ENCODE measurements at regions not wholly inside any gene's neighbourhood (a gene's known extent, or its start where the extent isn't known, plus 50 kb on each side); places are given as distances from the start of the nearest gene placed in this dataset.

DNA sequence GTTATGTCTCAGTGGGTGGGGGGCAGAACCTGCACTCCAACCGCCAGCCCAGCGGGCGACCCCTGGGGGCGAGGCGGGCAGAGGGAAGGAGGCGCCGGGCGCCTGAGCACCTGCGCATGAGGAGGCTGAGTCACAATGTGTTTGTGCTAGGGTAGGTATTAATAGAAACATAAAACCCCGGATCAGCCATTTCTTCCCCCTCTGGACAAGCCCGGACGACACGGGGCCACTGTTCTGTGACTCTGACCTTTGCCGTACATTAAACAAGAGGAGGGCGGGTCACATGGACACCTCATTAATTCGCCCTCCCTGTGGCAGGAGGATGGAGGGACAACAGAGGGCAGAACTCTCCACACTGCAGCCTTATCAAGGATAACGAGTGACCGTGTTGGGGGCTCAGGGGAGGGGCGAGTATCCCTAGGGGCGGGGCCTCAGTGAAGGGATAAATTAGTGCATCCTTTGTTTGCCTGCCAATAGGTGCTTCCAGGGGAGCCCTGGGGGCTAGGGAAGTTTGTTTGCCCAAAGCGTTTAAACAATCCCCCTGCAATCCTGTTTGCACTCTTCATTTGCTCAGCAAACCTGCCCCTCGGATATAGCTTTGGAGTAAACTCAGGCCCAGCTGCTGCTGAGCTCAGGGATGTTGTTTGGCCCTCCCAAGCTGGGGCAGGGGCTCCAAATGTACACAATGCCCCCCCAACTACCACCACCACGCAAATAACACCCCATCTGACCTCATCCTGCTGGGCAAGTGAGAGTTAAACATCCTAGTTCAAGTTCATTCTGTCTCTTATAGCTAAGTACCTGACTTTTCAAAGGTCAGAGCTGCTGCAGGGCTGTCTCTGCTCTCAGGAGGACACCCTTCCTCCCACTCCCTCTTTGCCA is 171.2 kb upstream of the GLI2 start (continued):
- peak; percentile 74; the same call in 1 of the 2 replicates for TF ChIP-seq ZNF761 (CRISPR knock-in tag; conservative IDR thresholded peaks at IDR 0.05)
- peak; percentile 58 for TF ChIP-seq ZNF430 (CRISPR knock-in tag; IDR thresholded peaks at IDR 0.05)
- TF ChIP-seq, protein P1, sequence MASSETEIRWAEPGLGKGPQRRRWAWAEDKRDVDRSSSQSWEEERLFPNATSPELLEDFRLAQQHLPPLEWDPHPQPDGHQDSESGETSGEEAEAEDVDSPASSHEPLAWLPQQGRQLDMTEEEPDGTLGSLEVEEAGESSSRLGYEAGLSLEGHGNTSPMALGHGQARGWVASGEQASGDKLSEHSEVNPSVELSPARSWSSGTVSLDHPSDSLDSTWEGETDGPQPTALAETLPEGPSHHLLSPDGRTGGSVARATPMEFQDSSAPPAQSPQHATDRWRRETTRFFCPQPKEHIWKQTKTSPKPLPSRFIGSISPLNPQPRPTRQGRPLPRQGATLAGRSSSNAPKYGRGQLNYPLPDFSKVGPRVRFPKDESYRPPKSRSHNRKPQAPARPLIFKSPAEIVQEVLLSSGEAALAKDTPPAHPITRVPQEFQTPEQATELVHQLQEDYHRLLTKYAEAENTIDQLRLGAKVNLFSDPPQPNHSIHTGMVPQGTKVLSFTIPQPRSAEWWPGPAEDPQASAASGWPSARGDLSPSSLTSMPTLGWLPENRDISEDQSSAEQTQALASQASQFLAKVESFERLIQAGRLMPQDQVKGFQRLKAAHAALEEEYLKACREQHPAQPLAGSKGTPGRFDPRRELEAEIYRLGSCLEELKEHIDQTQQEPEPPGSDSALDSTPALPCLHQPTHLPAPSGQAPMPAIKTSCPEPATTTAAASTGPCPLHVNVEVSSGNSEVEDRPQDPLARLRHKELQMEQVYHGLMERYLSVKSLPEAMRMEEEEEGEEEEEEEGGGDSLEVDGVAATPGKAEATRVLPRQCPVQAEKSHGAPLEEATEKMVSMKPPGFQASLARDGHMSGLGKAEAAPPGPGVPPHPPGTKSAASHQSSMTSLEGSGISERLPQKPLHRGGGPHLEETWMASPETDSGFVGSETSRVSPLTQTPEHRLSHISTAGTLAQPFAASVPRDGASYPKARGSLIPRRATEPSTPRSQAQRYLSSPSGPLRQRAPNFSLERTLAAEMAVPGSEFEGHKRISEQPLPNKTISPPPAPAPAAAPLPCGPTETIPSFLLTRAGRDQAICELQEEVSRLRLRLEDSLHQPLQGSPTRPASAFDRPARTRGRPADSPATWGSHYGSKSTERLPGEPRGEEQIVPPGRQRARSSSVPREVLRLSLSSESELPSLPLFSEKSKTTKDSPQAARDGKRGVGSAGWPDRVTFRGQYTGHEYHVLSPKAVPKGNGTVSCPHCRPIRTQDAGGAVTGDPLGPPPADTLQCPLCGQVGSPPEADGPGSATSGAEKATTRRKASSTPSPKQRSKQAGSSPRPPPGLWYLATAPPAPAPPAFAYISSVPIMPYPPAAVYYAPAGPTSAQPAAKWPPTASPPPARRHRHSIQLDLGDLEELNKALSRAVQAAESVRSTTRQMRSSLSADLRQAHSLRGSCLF (CRISPR knock-in tag; IDR thresholded peaks at IDR 0.05; ENCODE audit: borderline replicate concordance), result no peak
- no peak for TF ChIP-seq ZNF777 (CRISPR knock-in tag; IDR thresholded peaks at IDR 0.05)
- TF ChIP-seq, protein P2, sequence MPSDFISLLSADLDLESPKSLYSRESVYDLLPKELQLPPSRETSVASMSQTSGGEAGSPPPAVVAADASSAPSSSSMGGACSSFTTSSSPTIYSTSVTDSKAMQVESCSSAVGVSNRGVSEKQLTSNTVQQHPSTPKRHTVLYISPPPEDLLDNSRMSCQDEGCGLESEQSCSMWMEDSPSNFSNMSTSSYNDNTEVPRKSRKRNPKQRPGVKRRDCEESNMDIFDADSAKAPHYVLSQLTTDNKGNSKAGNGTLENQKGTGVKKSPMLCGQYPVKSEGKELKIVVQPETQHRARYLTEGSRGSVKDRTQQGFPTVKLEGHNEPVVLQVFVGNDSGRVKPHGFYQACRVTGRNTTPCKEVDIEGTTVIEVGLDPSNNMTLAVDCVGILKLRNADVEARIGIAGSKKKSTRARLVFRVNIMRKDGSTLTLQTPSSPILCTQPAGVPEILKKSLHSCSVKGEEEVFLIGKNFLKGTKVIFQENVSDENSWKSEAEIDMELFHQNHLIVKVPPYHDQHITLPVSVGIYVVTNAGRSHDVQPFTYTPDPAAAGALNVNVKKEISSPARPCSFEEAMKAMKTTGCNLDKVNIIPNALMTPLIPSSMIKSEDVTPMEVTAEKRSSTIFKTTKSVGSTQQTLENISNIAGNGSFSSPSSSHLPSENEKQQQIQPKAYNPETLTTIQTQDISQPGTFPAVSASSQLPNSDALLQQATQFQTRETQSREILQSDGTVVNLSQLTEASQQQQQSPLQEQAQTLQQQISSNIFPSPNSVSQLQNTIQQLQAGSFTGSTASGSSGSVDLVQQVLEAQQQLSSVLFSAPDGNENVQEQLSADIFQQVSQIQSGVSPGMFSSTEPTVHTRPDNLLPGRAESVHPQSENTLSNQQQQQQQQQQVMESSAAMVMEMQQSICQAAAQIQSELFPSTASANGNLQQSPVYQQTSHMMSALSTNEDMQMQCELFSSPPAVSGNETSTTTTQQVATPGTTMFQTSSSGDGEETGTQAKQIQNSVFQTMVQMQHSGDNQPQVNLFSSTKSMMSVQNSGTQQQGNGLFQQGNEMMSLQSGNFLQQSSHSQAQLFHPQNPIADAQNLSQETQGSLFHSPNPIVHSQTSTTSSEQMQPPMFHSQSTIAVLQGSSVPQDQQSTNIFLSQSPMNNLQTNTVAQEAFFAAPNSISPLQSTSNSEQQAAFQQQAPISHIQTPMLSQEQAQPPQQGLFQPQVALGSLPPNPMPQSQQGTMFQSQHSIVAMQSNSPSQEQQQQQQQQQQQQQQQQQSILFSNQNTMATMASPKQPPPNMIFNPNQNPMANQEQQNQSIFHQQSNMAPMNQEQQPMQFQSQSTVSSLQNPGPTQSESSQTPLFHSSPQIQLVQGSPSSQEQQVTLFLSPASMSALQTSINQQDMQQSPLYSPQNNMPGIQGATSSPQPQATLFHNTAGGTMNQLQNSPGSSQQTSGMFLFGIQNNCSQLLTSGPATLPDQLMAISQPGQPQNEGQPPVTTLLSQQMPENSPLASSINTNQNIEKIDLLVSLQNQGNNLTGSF (CRISPR knock-in tag; IDR thresholded peaks at IDR 0.05), result no peak
- TF ChIP-seq ZNF788 (CRISPR knock-in tag; IDR thresholded peaks at IDR 0.05; ENCODE audit: borderline replicate concordance), result no peak; the same call in 1 of the 2 replicates
- TF ChIP-seq ZMYM4 (CRISPR knock-in tag; IDR thresholded peaks at IDR 0.05), result peak; percentile 80
- TF ChIP-seq FOXA3 (CRISPR knock-in tag; IDR thresholded peaks at IDR 0.05), result peak; percentile 85
- TF ChIP-seq HIVEP1 (CRISPR knock-in tag; IDR thresholded peaks at IDR 0.05), result peak; percentile 85
- TF ChIP-seq, protein P3, sequence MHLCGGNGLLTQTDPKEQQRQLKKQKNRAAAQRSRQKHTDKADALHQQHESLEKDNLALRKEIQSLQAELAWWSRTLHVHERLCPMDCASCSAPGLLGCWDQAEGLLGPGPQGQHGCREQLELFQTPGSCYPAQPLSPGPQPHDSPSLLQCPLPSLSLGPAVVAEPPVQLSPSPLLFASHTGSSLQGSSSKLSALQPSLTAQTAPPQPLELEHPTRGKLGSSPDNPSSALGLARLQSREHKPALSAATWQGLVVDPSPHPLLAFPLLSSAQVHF (CRISPR knock-in tag; IDR thresholded peaks at IDR 0.05), result no peak
- TF ChIP-seq SMC3 (IDR thresholded peaks at IDR 0.05; ENCODE audit: low read length), result 0 out of 2 replicates have a peak, but pooled peaks have one; percentile 2
- TF ChIP-seq JDP2 (CRISPR knock-in tag; IDR thresholded peaks at IDR 0.05; ENCODE audit: borderline replicate concordance), result no peak; the same call in 1 of the 2 replicates
- peak; percentile 53 for TF ChIP-seq ZNF687 (CRISPR knock-in tag; IDR thresholded peaks at IDR 0.05)
- TF ChIP-seq IKZF1 (IDR thresholded peaks at IDR 0.05), result no peak
